ENCODE measurements at regions not wholly inside any gene's neighbourhood (a gene's known extent, or its start where the extent isn't known, plus 50 kb on each side); places are given as distances from the start of the nearest gene placed in this dataset.

- H3K4me3 ChIP-seq (ENCODE audit: low read depth in 1 of 2, low read length in 2 of 2) = no peak overlapping the region
- 79 to 85% methylated on average over 1 of the region's 1 CpG for WGBS, 2 donors
- H3K4me1 ChIP-seq (ENCODE audit: control insufficient read depth in 2 of 2, insufficient read depth in 2 of 2, low read length in 1 of 2) = no peaks in the 10 kb centered on the region
- no peak overlapping the region for H3K27ac ChIP-seq (ENCODE audit: low read depth in 2 of 2, low read length in 1 of 2)
- no peaks in the 10 kb centered on the region for H3K9me3 ChIP-seq (ENCODE audit: control insufficient read depth in 2 of 2, insufficient read depth in 1 of 2, low read depth in 1 of 2, low read length in 1 of 2)
- H3K27me3 ChIP-seq (ENCODE audit: control insufficient read depth in 1 of 2, insufficient read depth in 2 of 2, low read length in 2 of 2) = no peaks in the 10 kb centered on the region
- no peaks in the 10 kb centered on the region for H3K36me3 ChIP-seq (ENCODE audit: control insufficient read depth in 2 of 2, insufficient read depth in 2 of 2, low read length in 1 of 2)
Measured at GRCh38 chr9:18167733-18168132, 306.2 kb upstream of the ADAMTSL1 start.

- H3K27ac ChIP-seq (ENCODE audit: low read depth in 2 of 2, low read length in 1 of 2) = no peak overlapping the region
- WGBS, 2 donors = 62% methylated on average over 4 of the region's 4 CpGs
- no peaks in the 10 kb centered on the region for H3K27me3 ChIP-seq (ENCODE audit: control insufficient read depth in 1 of 2, insufficient read depth in 2 of 2, low read length in 2 of 2)
- H3K4me3 ChIP-seq (ENCODE audit: low read depth in 1 of 2, low read length in 2 of 2) = no peak overlapping the region
- no peaks in the 10 kb centered on the region for H3K4me1 ChIP-seq (ENCODE audit: control insufficient read depth in 2 of 2, insufficient read depth in 2 of 2, low read length in 1 of 2)
- no peaks in the 10 kb centered on the region for H3K36me3 ChIP-seq (ENCODE audit: control insufficient read depth in 2 of 2, insufficient read depth in 2 of 2, low read length in 1 of 2)
- no peaks in the 10 kb centered on the region for H3K9me3 ChIP-seq (ENCODE audit: control insufficient read depth in 2 of 2, insufficient read depth in 1 of 2, low read depth in 1 of 2, low read length in 1 of 2)
Measured at GRCh38 chr9:18173923-18174322, 300.0 kb upstream of the ADAMTSL1 start.

GRCh38 chr9:18182636-18183035, 291.3 kb upstream of the ADAMTSL1 start:
- no peaks in the 10 kb centered on the region for H3K4me1 ChIP-seq (ENCODE audit: control insufficient read depth in 2 of 2, insufficient read depth in 2 of 2, low read length in 1 of 2)
- H3K4me3 ChIP-seq (ENCODE audit: low read depth in 1 of 2, low read length in 2 of 2) = no peak overlapping the region
- H3K27ac ChIP-seq (ENCODE audit: low read depth in 2 of 2, low read length in 1 of 2) = no peak overlapping the region
- no peaks in the 10 kb centered on the region for H3K9me3 ChIP-seq (ENCODE audit: control insufficient read depth in 2 of 2, insufficient read depth in 1 of 2, low read depth in 1 of 2, low read length in 1 of 2)
- 77 to 92% methylated on average over 3 of the region's 3 CpGs for WGBS, 2 donors
- no peaks in the 10 kb centered on the region for H3K36me3 ChIP-seq (ENCODE audit: control insufficient read depth in 2 of 2, insufficient read depth in 2 of 2, low read length in 1 of 2)
- H3K27me3 ChIP-seq (ENCODE audit: control insufficient read depth in 1 of 2, insufficient read depth in 2 of 2, low read length in 2 of 2) = no peaks in the 10 kb centered on the region

- no peaks in the 10 kb centered on the region for H3K36me3 ChIP-seq (ENCODE audit: control insufficient read depth in 2 of 2, insufficient read depth in 2 of 2, low read length in 1 of 2)
- no peaks in the 10 kb centered on the region for H3K27me3 ChIP-seq (ENCODE audit: control insufficient read depth in 1 of 2, insufficient read depth in 2 of 2, low read length in 2 of 2)
- no peak overlapping the region for H3K27ac ChIP-seq (ENCODE audit: low read depth in 2 of 2, low read length in 1 of 2)
- H3K4me1 ChIP-seq (ENCODE audit: control insufficient read depth in 2 of 2, insufficient read depth in 2 of 2, low read length in 1 of 2) = no peaks in the 10 kb centered on the region
- H3K4me3 ChIP-seq (ENCODE audit: low read depth in 1 of 2, low read length in 2 of 2) = no peak overlapping the region
- no peaks in the 10 kb centered on the region for H3K9me3 ChIP-seq (ENCODE audit: control insufficient read depth in 2 of 2, insufficient read depth in 1 of 2, low read depth in 1 of 2, low read length in 1 of 2)
- WGBS, 2 donors = 28 to 36% methylated on average over 3 of the region's 3 CpGs
Measured at GRCh38 chr9:18183974-18184373, 290.0 kb upstream of the ADAMTSL1 start.

GRCh38 chr9:18184401-18184800, 289.6 kb upstream of the ADAMTSL1 start:
- Histone ChIP-seq H3K27ac (ENCODE audit: low read depth in 2 of 2, low read length in 1 of 2) (no peak overlapping the region), H3K4me1 (ENCODE audit: control insufficient read depth in 2 of 2, insufficient read depth in 2 of 2, low read length in 1 of 2) (no peaks in the 10 kb centered on the region), H3K36me3 (ENCODE audit: control insufficient read depth in 2 of 2, insufficient read depth in 2 of 2, low read length in 1 of 2) (no peaks in the 10 kb centered on the region), H3K27me3 (ENCODE audit: control insufficient read depth in 1 of 2, insufficient read depth in 2 of 2, low read length in 2 of 2) (no peaks in the 10 kb centered on the region), H3K4me3 (ENCODE audit: low read depth in 1 of 2, low read length in 2 of 2) (no peak overlapping the region), H3K9me3 (ENCODE audit: control insufficient read depth in 2 of 2, insufficient read depth in 1 of 2, low read depth in 1 of 2, low read length in 1 of 2) (no peaks in the 10 kb centered on the region)
- WGBS, 2 donors = 67 to 70% methylated on average over 4 of the region's 4 CpGs

GRCh38 chr9:18185196-18185595, 288.8 kb upstream of the ADAMTSL1 start:
- WGBS, 2 donors = 56% methylated on average over 2 of the region's 2 CpGs
- Histone ChIP-seq H3K27ac (ENCODE audit: low read depth in 2 of 2, low read length in 1 of 2) (no peak overlapping the region), H3K4me1 (ENCODE audit: control insufficient read depth in 2 of 2, insufficient read depth in 2 of 2, low read length in 1 of 2) (no peaks in the 10 kb centered on the region), H3K27me3 (ENCODE audit: control insufficient read depth in 1 of 2, insufficient read depth in 2 of 2, low read length in 2 of 2) (no peaks in the 10 kb centered on the region), H3K36me3 (ENCODE audit: control insufficient read depth in 2 of 2, insufficient read depth in 2 of 2, low read length in 1 of 2) (no peaks in the 10 kb centered on the region), H3K9me3 (ENCODE audit: control insufficient read depth in 2 of 2, insufficient read depth in 1 of 2, low read depth in 1 of 2, low read length in 1 of 2) (no peaks in the 10 kb centered on the region), H3K4me3 (ENCODE audit: low read depth in 1 of 2, low read length in 2 of 2) (no peak overlapping the region)

- no peaks in the 10 kb centered on the region for H3K4me1 ChIP-seq (ENCODE audit: control insufficient read depth in 2 of 2, insufficient read depth in 2 of 2, low read length in 1 of 2)
- no peaks in the 10 kb centered on the region for H3K27me3 ChIP-seq (ENCODE audit: control insufficient read depth in 1 of 2, insufficient read depth in 2 of 2, low read length in 2 of 2)
- no peak overlapping the region for H3K27ac ChIP-seq (ENCODE audit: low read depth in 2 of 2, low read length in 1 of 2)
- no peaks in the 10 kb centered on the region for H3K36me3 ChIP-seq (ENCODE audit: control insufficient read depth in 2 of 2, insufficient read depth in 2 of 2, low read length in 1 of 2)
- no peak overlapping the region for H3K4me3 ChIP-seq (ENCODE audit: low read depth in 1 of 2, low read length in 2 of 2)
- 76 to 78% methylated on average over 4 of the region's 4 CpGs for WGBS, 2 donors
- no peaks in the 10 kb centered on the region for H3K9me3 ChIP-seq (ENCODE audit: control insufficient read depth in 2 of 2, insufficient read depth in 1 of 2, low read depth in 1 of 2, low read length in 1 of 2)
Measured at GRCh38 chr9:18188971-18189370, 285.0 kb upstream of the ADAMTSL1 start.

- 22 to 41% methylated on average over 3 of the region's 3 CpGs for WGBS, 2 donors
- no peaks in the 10 kb centered on the region for H3K27me3 ChIP-seq (ENCODE audit: control insufficient read depth in 1 of 2, insufficient read depth in 2 of 2, low read length in 2 of 2)
- no peaks in the 10 kb centered on the region for H3K36me3 ChIP-seq (ENCODE audit: control insufficient read depth in 2 of 2, insufficient read depth in 2 of 2, low read length in 1 of 2)
Measured at GRCh38 chr9:18189871-18190670, 283.9 kb upstream of the ADAMTSL1 start.

GRCh38 chr9:18190671-18191374, 283.1 kb upstream of the ADAMTSL1 start:
- no peak overlapping the region for H3K4me3 ChIP-seq (ENCODE audit: low read depth in 1 of 2, low read length in 2 of 2)
- no peaks in the 10 kb centered on the region for H3K4me1 ChIP-seq (ENCODE audit: control insufficient read depth in 2 of 2, insufficient read depth in 2 of 2, low read length in 1 of 2)
- H3K9me3 ChIP-seq (ENCODE audit: control insufficient read depth in 2 of 2, insufficient read depth in 1 of 2, low read depth in 1 of 2, low read length in 1 of 2) = no peaks in the 10 kb centered on the region
- no peaks in the 10 kb centered on the region for H3K36me3 ChIP-seq (ENCODE audit: control insufficient read depth in 2 of 2, insufficient read depth in 2 of 2, low read length in 1 of 2)
- WGBS, 2 donors = 64 to 67% methylated on average over 4 of the region's 4 CpGs
- no peaks in the 10 kb centered on the region for H3K27me3 ChIP-seq (ENCODE audit: control insufficient read depth in 1 of 2, insufficient read depth in 2 of 2, low read length in 2 of 2)
- H3K27ac ChIP-seq (ENCODE audit: low read depth in 2 of 2, low read length in 1 of 2) = no peak overlapping the region

More at GRCh38 chr9:18189871-18190670, 283.9 kb upstream of the ADAMTSL1 start:
- Histone ChIP-seq H3K27ac (ENCODE audit: low read depth in 2 of 2, low read length in 1 of 2) (no peak overlapping the region), H3K4me1 (ENCODE audit: control insufficient read depth in 2 of 2, insufficient read depth in 2 of 2, low read length in 1 of 2) (no peaks in the 10 kb centered on the region), H3K4me3 (ENCODE audit: low read depth in 1 of 2, low read length in 2 of 2) (no peak overlapping the region), H3K9me3 (ENCODE audit: control insufficient read depth in 2 of 2, insufficient read depth in 1 of 2, low read depth in 1 of 2, low read length in 1 of 2) (no peaks in the 10 kb centered on the region)

GRCh38 chr9:18194316-18194715, 279.6 kb upstream of the ADAMTSL1 start:
- Histone ChIP-seq H3K27me3 (ENCODE audit: control insufficient read depth in 1 of 2, insufficient read depth in 2 of 2, low read length in 2 of 2) (no peaks in the 10 kb centered on the region), H3K27ac (ENCODE audit: low read depth in 2 of 2, low read length in 1 of 2) (no peak overlapping the region), H3K4me3 (ENCODE audit: low read depth in 1 of 2, low read length in 2 of 2) (no peak overlapping the region), H3K4me1 (ENCODE audit: control insufficient read depth in 2 of 2, insufficient read depth in 2 of 2, low read length in 1 of 2) (no peaks in the 10 kb centered on the region), H3K9me3 (ENCODE audit: control insufficient read depth in 2 of 2, insufficient read depth in 1 of 2, low read depth in 1 of 2, low read length in 1 of 2) (no peaks in the 10 kb centered on the region), H3K36me3 (ENCODE audit: control insufficient read depth in 2 of 2, insufficient read depth in 2 of 2, low read length in 1 of 2) (no peaks in the 10 kb centered on the region)
- WGBS, 2 donors = 71 to 72% methylated on average over 3 of the region's 3 CpGs

Data from esophagus (tissue), 2 donors.